Thymus (tissue), 11 donors: ENCODE measurements at regions not wholly inside any gene's neighbourhood (a gene's known extent, or its start where the extent isn't known, plus 50 kb on each side); places are given as distances from the start of the nearest gene placed in this dataset.

Source experiments
- DNase-seq, 9 donors: peaks; one replicate each; pipeline ENCODE4 v3.0.0-alpha.2; 2013; ENCODE audit warnings: low spot score in 9 of 9, low read depth in 6 of 9, missing footprints in 1 of 9
- H3K27ac ChIP-seq, 2 donors: one replicate each; pipeline ENCODE4 v1.5.1; 2013; ENCODE audit warnings: control low read depth in 1 of 2, low read depth in 1 of 2, low read length in 1 of 2, mild to moderate bottlenecking in 1 of 2, moderate library complexity in 1 of 2
- H3K27me3 ChIP-seq, 2 donors: one replicate each; pipeline ENCODE4 v1.5.1; 2013; ENCODE audit warnings: low read length in 1 of 2; ENCODE audit not compliant: control insufficient read depth in 2 of 2, insufficient read depth in 1 of 2
- H3K36me3 ChIP-seq, 2 donors: one replicate each; pipeline ENCODE4 v1.5.1; 2013; ENCODE audit warnings: low read length in 1 of 2, mild to moderate bottlenecking in 1 of 2, moderate library complexity in 1 of 2; ENCODE audit not compliant: control insufficient read depth in 2 of 2, insufficient read depth in 2 of 2
- H3K4me1 ChIP-seq, 2 donors: one replicate each; pipeline ENCODE4 v1.5.1; 2013; ENCODE audit warnings: low read length in 2 of 2; ENCODE audit not compliant: control insufficient read depth in 2 of 2, insufficient read depth in 2 of 2
- H3K4me3 ChIP-seq, 2 donors: one replicate each; pipeline ENCODE4 v1.5.1; 2013; ENCODE audit warnings: low read length in 2 of 2, control low read depth in 1 of 2, mild to moderate bottlenecking in 1 of 2
- H3K9me3 ChIP-seq, 2 donors: one replicate each; pipeline ENCODE4 v1.5.1; 2013; ENCODE audit warnings: low read length in 1 of 2, mild to moderate bottlenecking in 1 of 2; ENCODE audit not compliant: control insufficient read depth in 2 of 2, insufficient read depth in 1 of 2
- WGBS: extraction: QIAGEN DNeasy Blood & Tissue Kit; methylation state at CpG from one replicate; pipeline ENCODE4 v1.1.7; 2013; 5-methylcytosine and 5-hydroxymethylcytosine counted together
- donor health status: healthy.

GRCh38 chr4:162705130-162705803, 461.4 kb downstream of the NAF1 start:
- H3K27me3 ChIP-seq: no peaks in the 10 kb centered on the region
- H3K27ac ChIP-seq: no peak overlapping the region
- WGBS: 92% methylated on average over 2 of the region's 2 CpGs
- H3K4me1 ChIP-seq: no peaks in the 10 kb centered on the region
- no peak overlapping the region for H3K4me3 ChIP-seq
- no peak for DNase-seq
- no peaks in the 10 kb centered on the region for H3K9me3 ChIP-seq
- H3K36me3 ChIP-seq: no peaks in the 10 kb centered on the region

GRCh38 chr4:162700815-162701361, 465.8 kb downstream of the NAF1 start:
- Histone ChIP-seq H3K4me1 (no peaks in the 10 kb centered on the region), H3K36me3 (no peaks in the 10 kb centered on the region), H3K9me3 (peaks cover 0 to 2% of the 10 kb centered on the region in 2 donors), H3K27ac (no peak overlapping the region), H3K4me3 (no peak overlapping the region), H3K27me3 (no peaks in the 10 kb centered on the region)
- no peak for DNase-seq
- WGBS: 93% methylated on average over 3 of the region's 3 CpGs

- Histone ChIP-seq H3K36me3 (no peaks in the 10 kb centered on the region), H3K4me1 (no peaks in the 10 kb centered on the region), H3K27me3 (no peaks in the 10 kb centered on the region), H3K4me3 (no peak overlapping the region), H3K27ac (no peak overlapping the region), H3K9me3 (peaks cover 0 to 2% of the 10 kb centered on the region in 2 donors)
- DNase-seq: no peak
- 74% methylated on average over 2 of the region's 2 CpGs for WGBS
Measured at GRCh38 chr4:162700358-162700757, 466.3 kb downstream of the NAF1 start.

- DNase-seq: no peak
- Histone ChIP-seq H3K36me3 (no peaks in the 10 kb centered on the region), H3K4me1 (no peaks in the 10 kb centered on the region), H3K9me3 (peaks cover 0 to 2% of the 10 kb centered on the region in 2 donors), H3K27me3 (no peaks in the 10 kb centered on the region), H3K27ac (no peak overlapping the region), H3K4me3 (no peak overlapping the region)
- 94% methylated on average over 1 of the region's 1 CpG for WGBS
Measured at GRCh38 chr4:162699629-162700028, 467.1 kb downstream of the NAF1 start.

GRCh38 chr4:162685410-162685809, 481.3 kb downstream of the NAF1 start:
- 99% methylated on average over 1 of the region's 1 CpG for WGBS

GRCh38 chr4:162684998-162685397, 481.7 kb downstream of the NAF1 start:
- Histone ChIP-seq H3K4me3 (no peak overlapping the region), H3K4me1 (no peaks in the 10 kb centered on the region), H3K27ac (no peak overlapping the region), H3K36me3 (no peaks in the 10 kb centered on the region), H3K27me3 (no peaks in the 10 kb centered on the region), H3K9me3 (no peaks in the 10 kb centered on the region)
- DNase-seq: no peak

More at GRCh38 chr4:162685410-162685809, 481.3 kb downstream of the NAF1 start:
- Histone ChIP-seq H3K4me3 (no peak overlapping the region), H3K36me3 (no peaks in the 10 kb centered on the region), H3K27ac (no peak overlapping the region), H3K9me3 (no peaks in the 10 kb centered on the region), H3K27me3 (no peaks in the 10 kb centered on the region), H3K4me1 (no peaks in the 10 kb centered on the region)
- DNase-seq: no peak

- Histone ChIP-seq H3K4me3 (no peak overlapping the region), H3K36me3 (no peaks in the 10 kb centered on the region), H3K4me1 (no peaks in the 10 kb centered on the region), H3K9me3 (no peaks in the 10 kb centered on the region), H3K27ac (no peak overlapping the region), H3K27me3 (no peaks in the 10 kb centered on the region)
- no peak for DNase-seq
Measured at GRCh38 chr4:162684371-162684700, 482.4 kb downstream of the NAF1 start.

GRCh38 chr4:162683659-162684370, 482.9 kb downstream of the NAF1 start:
- no peak overlapping the region for H3K4me3 ChIP-seq
- H3K27ac ChIP-seq: no peak overlapping the region
- H3K9me3 ChIP-seq: no peaks in the 10 kb centered on the region
- no peaks in the 10 kb centered on the region for H3K27me3 ChIP-seq
- no peaks in the 10 kb centered on the region for H3K4me1 ChIP-seq
- no peaks in the 10 kb centered on the region for H3K36me3 ChIP-seq
- DNase-seq: no peak
- 80% methylated on average over 5 of the region's 5 CpGs for WGBS

- no peaks in the 10 kb centered on the region for H3K27me3 ChIP-seq
- H3K4me1 ChIP-seq: no peaks in the 10 kb centered on the region
- 78% methylated on average over 1 of the region's 1 CpG for WGBS
- H3K36me3 ChIP-seq: no peaks in the 10 kb centered on the region
- no peak overlapping the region for H3K4me3 ChIP-seq
- no peak for DNase-seq
- no peaks in the 10 kb centered on the region for H3K9me3 ChIP-seq
- H3K27ac ChIP-seq: no peak overlapping the region
Measured at GRCh38 chr4:162682651-162683050, 484.0 kb downstream of the NAF1 start.
